ENCODE measurements at regions not wholly inside any gene's neighbourhood (a gene's known extent, or its start where the extent isn't known, plus 50 kb on each side); places are given as distances from the start of the nearest gene placed in this dataset.

GRCh38 chr2:146720170-146720569 lies 1124.7 kb upstream of the ACVR2A start:
- no peak overlapping the region for H2BK5ac ChIP-seq (ENCODE audit: insufficient read length, low read length)
- H3K9ac ChIP-seq (ENCODE audit: extremely low read depth, insufficient read length, low read length): no peak overlapping the region
- H2AFZ ChIP-seq (ENCODE audit: low read length): no peak overlapping the region
- no peak overlapping the region for H4K8ac ChIP-seq (replicated peaks; ENCODE audit: insufficient read length, low read depth, low read length)
- H3K14ac ChIP-seq (ENCODE audit: insufficient read depth, low read length): no peak overlapping the region
- no peaks in the 10 kb centered on the region for H3K23me2 ChIP-seq (ENCODE audit: insufficient read length, low read depth, low read length, poor library complexity, severe bottlenecking)
- H3K36me3 Mint-ChIP-seq (ENCODE audit: insufficient read depth in 1 of 3, low read depth in 3 of 3): peaks cover 6 to 19% (median 6%) of the 10 kb centered on the region in 3 experiments
- no peak overlapping the region for H2BK12ac ChIP-seq (ENCODE audit: insufficient read length, low read depth, low read length)
- no peak overlapping the region for H3K23ac ChIP-seq (ENCODE audit: insufficient read length, low read depth, low read length)
- H3K4me1 Mint-ChIP-seq: peaks cover 3% of the 10 kb centered on the region in 2 experiments; a peak in 2 of 4 replicates
- no peaks in the 10 kb centered on the region; the same call in 1 of the 2 replicates for H3K27me3 Mint-ChIP-seq (ENCODE audit: low read depth)
- H3K4me2 ChIP-seq (ENCODE audit: insufficient read depth, insufficient read length, low read length): no peak overlapping the region
- no peak overlapping the region for H2AK5ac ChIP-seq (ENCODE audit: insufficient read length, low read length)
- H3K4me1 ChIP-seq (ENCODE audit: insufficient read depth, low read length): no peaks in the 10 kb centered on the region
- H3K79me2 ChIP-seq (ENCODE audit: insufficient read depth, low read length): no peaks in the 10 kb centered on the region
- H3K18ac ChIP-seq (ENCODE audit: insufficient read length, low read depth, low read length): no peak overlapping the region
- no peak overlapping the region for H3K56ac ChIP-seq (ENCODE audit: insufficient read length, low read depth, low read length)
- H3K79me1 ChIP-seq (ENCODE audit: insufficient read depth, low read depth, low read length, poor library complexity, severe bottlenecking): no peaks in the 10 kb centered on the region
- no peak overlapping the region for H4K5ac ChIP-seq (ENCODE audit: insufficient read length, low read depth, low read length)
- WGBS (ENCODE audit: extremely low coverage, insufficient read length, low lambda C conversion rate): no CpG with 5 or more reads among the region's 4 CpGs
- H3K27ac ChIP-seq (ENCODE audit: insufficient read length, low read depth, low read length): no peak overlapping the region
- H3T11ph ChIP-seq (ENCODE audit: low read length): no peak overlapping the region
- H4K20me1 ChIP-seq (ENCODE audit: control insufficient read depth, insufficient read depth, insufficient read length): no peaks in the 10 kb centered on the region
- peaks cover 7% of the 10 kb centered on the region for H3K9me3 ChIP-seq (ENCODE audit: control insufficient read depth, low read depth, low read length)
- H3K27ac Mint-ChIP-seq: no peak overlapping the region
- H3K9me3 Mint-ChIP-seq: peaks cover 14 to 18% of the 10 kb centered on the region in 2 experiments
- no peak overlapping the region for H4K91ac ChIP-seq (ENCODE audit: insufficient read length, low read depth, low read length)
- H3K27me3 ChIP-seq (ENCODE audit: insufficient read depth, low read length): no peaks in the 10 kb centered on the region
- DNase-seq: no peak
- H2BK120ac ChIP-seq (ENCODE audit: low read depth, low read length, poor library complexity, severe bottlenecking): no peak overlapping the region
- H2BK15ac ChIP-seq (ENCODE audit: low read depth, low read length): no peak overlapping the region
- no peak for TF ChIP-seq CTCF (conservative IDR thresholded peaks at IDR 0.05)
- H3K4me3 Mint-ChIP-seq: no peak overlapping the region
- no peak overlapping the region for H3K4ac ChIP-seq (ENCODE audit: low read depth, low read length)
- H2BK20ac ChIP-seq (ENCODE audit: low read depth, low read length, poor library complexity, severe bottlenecking): no peak overlapping the region
